Gastrocnemius medialis (tissue), 4 donors: ENCODE measurements at regions not wholly inside any gene's neighbourhood (a gene's known extent, or its start where the extent isn't known, plus 50 kb on each side); places are given as distances from the start of the nearest gene placed in this dataset.
"Not testable (repeated sequence)": the region's sequence is repeated elsewhere in the genome, so short reads cannot be mapped to it uniquely, and the experiment has no call there.

Experiments used
- ATAC-seq, 2 donors: fragments of 150-250 bp; one replicate each; pipeline ENCODE4 v1.9.1; 2016
- DNase-seq, 2 donors: peaks; one replicate each; pipeline ENCODE4 v3.0.0-alpha.2; 2019
- H3K27ac ChIP-seq, 4 donors: fragments of 200-600 bp; sonication (generic); 1 replicate in 1 of 4; 2 replicates in 3 of 4; pipeline ENCODE4 v1.5.1; 2016 to 2018; ENCODE audit warnings: mild to moderate bottlenecking in 2 of 4, moderate library complexity in 1 of 4
- H3K27me3 ChIP-seq, 3 donors: fragments of 200-600 bp; sonication (generic) in 2 of 3; 1 replicate in 1 of 3; 2 replicates in 2 of 3; pipeline versions ENCODE4 v1.5.1 to v1.6.0; 2016 to 2019; ENCODE audit warnings: mild to moderate bottlenecking in 1 of 3, moderate library complexity in 1 of 3
- H3K36me3 ChIP-seq, 2 donors: fragments of 200-600 bp; sonication (generic) in 1 of 2; one replicate each; pipeline ENCODE4 v1.5.1; 2017 to 2018
- H3K4me1 ChIP-seq, 2 donors: fragments of 200-600 bp; sonication (generic) in 1 of 2; one replicate each; pipeline ENCODE4 v1.5.1; 2016 to 2017; ENCODE audit warnings: mild to moderate bottlenecking in 2 of 2
- H3K4me3 ChIP-seq, 4 donors: fragments of 200-600 bp; sonication (generic) in 3 of 4; 1 replicate in 1 of 4; 2 replicates in 3 of 4; pipeline ENCODE4 v1.5.1; 2016 to 2019; ENCODE audit warnings: mild to moderate bottlenecking in 2 of 4
- H3K9me3 ChIP-seq, 3 donors: fragments of 200-600 bp; sonication (generic) in 2 of 3; 1 replicate in 1 of 3; 2 replicates in 2 of 3; pipeline ENCODE4 v1.5.1; 2016 to 2019
- CTCF ChIP-seq, 5 experiments: fragments of 450-650 bp in 3 of 5; fragments of 200-600 bp in 2 of 5; sonication (generic) in 2 of 5; IDR thresholded peaks in 4 of 5; conservative IDR thresholded peaks in 1 of 5; 1 replicate in 4 of 5; 2 replicates in 1 of 5; pipeline ENCODE4 v1.5.1; 2016 to 2019; ENCODE audit warnings: antibody characterized with exemption in 5 of 5, mild to moderate bottlenecking in 3 of 5, moderate library complexity in 3 of 5
- POLR2A ChIP-seq, 2 donors: fragments of 450-650 bp; IDR thresholded peaks; one replicate each; pipeline ENCODE4 v1.6.1; 2017; ENCODE audit warnings: antibody characterized with exemption in 2 of 2, mild to moderate bottlenecking in 2 of 2, moderate library complexity in 2 of 2
- in situ Hi-C, 4 donors: fragments of 200-750 bp; cut with MboI; loops; one replicate each; pipeline versions ENCODE4 v1.15.0 to v1.8.0; 2017; ENCODE audit warnings: low sequenced_read_pairs in 4 of 4
- intact Hi-C: fragments of 100-400 bp; cut with DNase I; formaldehyde crosslinking; loops from one replicate; pipeline ENCODE4 v1.15.1; 2023; ENCODE audit warnings: low total_unique reads

- Histone ChIP-seq H3K4me3 (no peak overlapping the region), H3K4me1 (no peaks in the 10 kb centered on the region), H3K9me3 (no peaks in the 10 kb centered on the region), H3K27me3 (no peaks in the 10 kb centered on the region), H3K36me3 (no peaks in the 10 kb centered on the region), H3K27ac (no peak overlapping the region)
- intact Hi-C loops = no loop called here
- in situ Hi-C loops = loop anchor here in 1 of 4 donors (25.0 kb wide), 1 partner anchor 199 kb away; no protein-coding TSS in a partner anchor
- TF ChIP-seq CTCF (IDR thresholded peaks at IDR 0.05 in 4 of 5, conservative IDR thresholded peaks at IDR 0.05 in 1 of 5) (no peak), POLR2A (IDR thresholded peaks at IDR 0.05) (no peak)
- no peak for DNase-seq
- no peak for ATAC-seq
Measured at GRCh38 chr3:25913179-25913578, 123.3 kb downstream of the OXSM start.

GRCh38 chr3:25915673-25916072 is 125.8 kb downstream of the OXSM start:
- intact Hi-C loops = no loop called here
- Histone ChIP-seq H3K9me3 (no peaks in the 10 kb centered on the region), H3K4me3 (no peak overlapping the region), H3K27ac (no peak overlapping the region), H3K4me1 (no peaks in the 10 kb centered on the region), H3K27me3 (no peaks in the 10 kb centered on the region), H3K36me3 (no peaks in the 10 kb centered on the region)
- no peak for ATAC-seq
- TF ChIP-seq POLR2A (IDR thresholded peaks at IDR 0.05) (no peak), CTCF (IDR thresholded peaks at IDR 0.05 in 4 of 5, conservative IDR thresholded peaks at IDR 0.05 in 1 of 5) (no peak)
- in situ Hi-C loops = loop anchor here in 1 of 4 donors (25.0 kb wide), 1 partner anchor 197 kb away; no protein-coding TSS in a partner anchor
- DNase-seq = no peak

- H3K4me1 ChIP-seq = no peaks in the 10 kb centered on the region
- H3K4me3 ChIP-seq = no peak overlapping the region
- DNase-seq (no peak), ATAC-seq (no peak)
- H3K27me3 ChIP-seq = no peaks in the 10 kb centered on the region
- no peaks in the 10 kb centered on the region for H3K9me3 ChIP-seq
- intact Hi-C loops = no loop called here
- no peaks in the 10 kb centered on the region for H3K36me3 ChIP-seq
- H3K27ac ChIP-seq = no peak overlapping the region
- in situ Hi-C loops = loop anchor here in 1 of 4 donors (25.0 kb wide), 1 partner anchor 196 kb away; no protein-coding TSS in a partner anchor
- TF ChIP-seq POLR2A (IDR thresholded peaks at IDR 0.05) (no peak), CTCF (IDR thresholded peaks at IDR 0.05 in 4 of 5, conservative IDR thresholded peaks at IDR 0.05 in 1 of 5) (no peak)
Measured at GRCh38 chr3:25916321-25916720, 126.4 kb downstream of the OXSM start.

GRCh38 chr3:25931967-25932366 is 142.1 kb downstream of the OXSM start:
- ATAC-seq, H3K4me3 ChIP-seq, H3K27ac ChIP-seq, in situ Hi-C loops, DNase-seq, H3K36me3 ChIP-seq, intact Hi-C loops, H3K9me3 ChIP-seq, H3K27me3 ChIP-seq, H3K4me1 ChIP-seq: not testable (repeated sequence)

GRCh38 chr3:25938566-25939325 is 148.9 kb downstream of the OXSM start:
- TF ChIP-seq POLR2A (IDR thresholded peaks at IDR 0.05) (no peak), CTCF (IDR thresholded peaks at IDR 0.05 in 4 of 5, conservative IDR thresholded peaks at IDR 0.05 in 1 of 5) (no peak)
- Histone ChIP-seq H3K9me3 (no peaks in the 10 kb centered on the region), H3K4me1 (no peaks in the 10 kb centered on the region), H3K27ac (no peak overlapping the region), H3K36me3 (no peaks in the 10 kb centered on the region), H3K4me3 (no peak overlapping the region), H3K27me3 (no peaks in the 10 kb centered on the region)
- intact Hi-C loops (no loop called here), in situ Hi-C loops (no loop called here)
- DNase-seq (no peak), ATAC-seq (no peak)
